ENCODE measurements at regions not wholly inside any gene's neighbourhood (a gene's known extent, or its start where the extent isn't known, plus 50 kb on each side); places are given as distances from the start of the nearest gene placed in this dataset.

DNA sequence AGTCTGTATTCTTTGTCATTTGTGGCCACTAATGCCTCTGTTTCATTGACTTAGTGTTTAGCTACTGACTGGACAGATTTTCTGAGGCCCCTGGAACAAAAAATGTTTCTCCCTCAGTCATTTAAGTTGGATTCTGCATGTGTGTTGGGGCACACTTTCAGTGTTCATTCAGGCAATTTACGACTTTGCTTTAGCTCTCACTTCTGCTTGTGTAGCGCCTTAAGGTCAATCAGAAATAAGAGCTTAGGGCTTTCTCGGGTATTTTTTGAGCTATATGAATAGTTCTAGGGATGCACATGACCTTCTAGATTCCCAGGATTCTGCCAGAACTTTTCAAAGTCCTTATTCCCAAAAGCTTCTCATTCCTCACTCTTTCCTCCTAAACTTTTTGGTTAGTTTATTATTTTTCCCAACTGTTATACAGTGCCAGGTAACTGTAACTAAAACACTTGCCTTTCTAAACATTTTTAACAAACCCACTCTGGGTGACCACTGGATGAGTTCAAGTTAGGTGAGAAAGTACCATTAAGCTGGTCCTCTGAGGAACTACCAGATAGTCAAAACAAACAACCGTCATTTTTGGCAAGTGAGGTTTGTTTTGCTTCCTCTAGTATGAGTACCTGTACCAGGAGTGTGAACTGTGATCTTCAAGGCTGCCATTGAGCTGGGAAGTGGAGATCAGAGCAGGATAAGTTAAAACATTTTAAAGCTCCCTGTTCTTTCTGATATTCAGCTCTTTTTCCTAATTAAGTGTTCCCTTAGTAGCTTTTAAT lies 571.3 kb upstream of the TLE4 start:
- TF ChIP-seq, protein P1, sequence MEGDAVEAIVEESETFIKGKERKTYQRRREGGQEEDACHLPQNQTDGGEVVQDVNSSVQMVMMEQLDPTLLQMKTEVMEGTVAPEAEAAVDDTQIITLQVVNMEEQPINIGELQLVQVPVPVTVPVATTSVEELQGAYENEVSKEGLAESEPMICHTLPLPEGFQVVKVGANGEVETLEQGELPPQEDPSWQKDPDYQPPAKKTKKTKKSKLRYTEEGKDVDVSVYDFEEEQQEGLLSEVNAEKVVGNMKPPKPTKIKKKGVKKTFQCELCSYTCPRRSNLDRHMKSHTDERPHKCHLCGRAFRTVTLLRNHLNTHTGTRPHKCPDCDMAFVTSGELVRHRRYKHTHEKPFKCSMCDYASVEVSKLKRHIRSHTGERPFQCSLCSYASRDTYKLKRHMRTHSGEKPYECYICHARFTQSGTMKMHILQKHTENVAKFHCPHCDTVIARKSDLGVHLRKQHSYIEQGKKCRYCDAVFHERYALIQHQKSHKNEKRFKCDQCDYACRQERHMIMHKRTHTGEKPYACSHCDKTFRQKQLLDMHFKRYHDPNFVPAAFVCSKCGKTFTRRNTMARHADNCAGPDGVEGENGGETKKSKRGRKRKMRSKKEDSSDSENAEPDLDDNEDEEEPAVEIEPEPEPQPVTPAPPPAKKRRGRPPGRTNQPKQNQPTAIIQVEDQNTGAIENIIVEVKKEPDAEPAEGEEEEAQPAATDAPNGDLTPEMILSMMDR (IDR thresholded peaks at IDR 0.05; ENCODE audit: control extremely low read depth in 1 of 3, insufficient read depth in 1 of 3, low read depth in 1 of 3, low read length in 3 of 3) = no peak
- no peak for TF ChIP-seq JUND (IDR thresholded peaks at IDR 0.05; ENCODE audit: low read length)
- no peak for TF ChIP-seq SP2 (IDR thresholded peaks at IDR 0.05; ENCODE audit: low read length)
- TF ChIP-seq YY1 (IDR thresholded peaks at IDR 0.05; ENCODE audit: low read depth, low read length) = no peak
- no peak for TF ChIP-seq POLR2A (IDR thresholded peaks at IDR 0.05; ENCODE audit: control extremely low read depth in 1 of 2, low read depth in 2 of 2, low read length in 2 of 2)
- TF ChIP-seq RAD21 (IDR thresholded peaks at IDR 0.05 in 1 of 2, conservative IDR thresholded peaks at IDR 0.05 in 1 of 2; ENCODE audit: low read depth in 2 of 2, low read length in 2 of 2) = no peak
- TF ChIP-seq MAX (IDR thresholded peaks at IDR 0.05) = no peak
- no peak for TF ChIP-seq TCF12 (IDR thresholded peaks at IDR 0.05; ENCODE audit: low read depth, low read length)
- no peak for TF ChIP-seq TBP (IDR thresholded peaks at IDR 0.05; ENCODE audit: low read depth, low read length)
